Spleen (tissue), 7 donors: ENCODE measurements at regions not wholly inside any gene's neighbourhood (a gene's known extent, or its start where the extent isn't known, plus 50 kb on each side); places are given as distances from the start of the nearest gene placed in this dataset.

Experiments used
- CTCF ChIP-seq, 11 experiments: fragments of 200-600 bp in 7 of 11; fragments of 450-650 bp in 4 of 11; sonication (generic) in 4 of 11; IDR thresholded peaks in 8 of 11; conservative IDR thresholded peaks in 3 of 11; 1 replicate in 7 of 11; 2 replicates in 4 of 11; pipeline versions ENCODE4 v1.4.0 to v1.8.0; 2016 to 2021; ENCODE audit warnings: antibody characterized with exemption in 11 of 11, inconsistent platforms in 4 of 11, mild to moderate bottlenecking in 1 of 11
- POLR2AphosphoS5 ChIP-seq, 3 donors: sonication (generic); formaldehyde crosslinking; IDR thresholded peaks; one replicate each; pipeline ENCODE4 v1.5.1; 2017; ENCODE audit warnings: antibody characterized with exemption in 3 of 3
- donor health status: DM: no; HTN: no; CAD: no; lungs with moderate emphysema.
- donor health status: DM: no; HTN: no; CAD: no.
- donor health status: DM: no; HTN: no; CAD: no.

GRCh38 chr7:109639561-109639960 is 1069.9 kb downstream of the DNAJB9 start:
- TF ChIP-seq CTCF (IDR thresholded peaks at IDR 0.05 in 8 of 11, conservative IDR thresholded peaks at IDR 0.05 in 3 of 11), result no peak
- TF ChIP-seq POLR2AphosphoS5 (IDR thresholded peaks at IDR 0.05), result no peak
